Pancreas (tissue), 10 donors: ENCODE measurements at regions not wholly inside any gene's neighbourhood (a gene's known extent, or its start where the extent isn't known, plus 50 kb on each side); places are given as distances from the start of the nearest gene placed in this dataset.

ENCODE experiments used
- ATAC-seq, 4 donors: fragments of 200-7000 bp; cut with Tn5 transposase; one replicate each; pipeline versions ENCODE4 v1.8.0 to v1.9.1; 2020; ENCODE audit warnings: mild to moderate bottlenecking in 4 of 4, moderate library complexity in 4 of 4
- DNase-seq, 6 donors: peaks; one replicate each; pipeline ENCODE4 v3.0.0-alpha.2; 2020
- FAIRE-seq: peaks from 2 replicates; lab custom pipeline; 2012; peaks lifted over from hg19 to GRCh38; lab: Jason Lieb, UNC
- H3K27ac ChIP-seq, 4 donors: fragments of 200-600 bp; sonication (generic); 1 replicate in 3 of 4; 2 replicates in 1 of 4; pipeline versions ENCODE4 v1.5.0 to v1.8.0; 2020
- H3K27me3 ChIP-seq, 4 donors: fragments of 200-600 bp; one replicate each; pipeline ENCODE4 v1.8.0; 2021
- H3K36me3 ChIP-seq, 3 donors: fragments of 200-600 bp; sonication (generic) in 1 of 3; one replicate each; pipeline versions ENCODE4 v1.5.0 to v1.8.0; 2020 to 2021
- H3K4me1 ChIP-seq, 3 donors: fragments of 200-600 bp; one replicate each; pipeline ENCODE4 v1.8.0; 2021
- H3K4me3 ChIP-seq, 4 donors: fragments of 200-600 bp; sonication (generic) in 2 of 4; one replicate each; pipeline versions ENCODE4 v1.5.0 to v1.8.0; 2020 to 2021
- H3K9me3 ChIP-seq, 4 donors: fragments of 200-600 bp; one replicate each; pipeline ENCODE4 v1.8.0; 2021
- CTCF ChIP-seq, 4 donors: fragments of 200-600 bp; sonication (generic) in 3 of 4; IDR thresholded peaks; one replicate each; pipeline versions ENCODE4 v1.5.0 to v1.8.0; 2021; ENCODE audit warnings: antibody characterized with exemption in 4 of 4
- WGBS, 2 donors: extraction: QIAGEN DNeasy Blood & Tissue Kit; methylation state at CpG; one replicate each; pipeline ENCODE4 v1.1.7; 2013; 5-methylcytosine and 5-hydroxymethylcytosine counted together
- intact Hi-C, 3 donors: fragments of 100-400 bp; cut with DNase I; formaldehyde crosslinking; loops; one replicate each; pipeline versions ENCODE4 v1.11.1 to v1.14.2; 2022
- donor health status: healthy with polysubstance abuse.
- donor health status: DM: no; HTN: no; CAD: no; lungs with moderate emphysema.
- donor health status: DM: no; HTN: no; CAD: no.
- donor health status: control.
- donor health status: control.
- donor health status: Bipolar disorder and iron deficiency.
- donor health status: DM: yes; HTN: yes; CAD: no.
- donor health status: DM: no; HTN: no; CAD: no.
- donor health status: DM: no; HTN: no; CAD: no.
- donor health status: DM: yes; HTN: yes; CAD: no.

DNA sequence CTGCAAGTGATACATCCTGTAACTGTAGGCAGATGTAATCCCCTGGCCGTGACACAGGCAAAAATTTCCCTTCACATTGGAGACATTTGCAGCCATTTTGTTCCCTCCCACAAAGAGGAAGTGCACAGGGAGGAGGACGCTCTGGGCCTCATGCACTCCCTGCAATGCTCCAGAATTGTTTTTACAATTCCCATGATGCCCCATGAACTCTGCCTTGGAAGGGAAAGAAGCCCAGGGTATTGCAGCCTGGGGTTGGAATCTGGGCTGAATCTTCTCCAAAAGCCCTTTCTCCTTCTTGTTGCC, 491.7 kb downstream of the CCDC171 start:
- no peak overlapping the region for H3K4me3 ChIP-seq
- H3K9me3 ChIP-seq = no peaks in the 10 kb centered on the region
- no peak for DNase-seq
- TF ChIP-seq CTCF (IDR thresholded peaks at IDR 0.05) = no peak
- intact Hi-C loops = no loop called here
- H3K36me3 ChIP-seq = no peaks in the 10 kb centered on the region
- no peaks in the 10 kb centered on the region for H3K4me1 ChIP-seq
- 80 to 82% methylated on average over 2 of the region's 2 CpGs for WGBS, 2 donors
- H3K27me3 ChIP-seq = no peaks in the 10 kb centered on the region
- H3K27ac ChIP-seq = no peak overlapping the region
- FAIRE-seq = no peak
- no peak for ATAC-seq

- FAIRE-seq (no peak), DNase-seq (no peak), ATAC-seq (no peak)
- intact Hi-C loops = no loop called here
- Histone ChIP-seq H3K27ac (no peak overlapping the region), H3K4me3 (no peak overlapping the region), H3K4me1 (no peaks in the 10 kb centered on the region), H3K9me3 (no peaks in the 10 kb centered on the region), H3K36me3 (no peaks in the 10 kb centered on the region), H3K27me3 (no peaks in the 10 kb centered on the region)
- TF ChIP-seq CTCF (IDR thresholded peaks at IDR 0.05) = no peak
- WGBS, 2 donors = 93 to 97% methylated on average over 2 of the region's 2 CpGs
Observed at GRCh38 chr9:16045651-16046280, 492.9 kb downstream of the CCDC171 start.

DNA sequence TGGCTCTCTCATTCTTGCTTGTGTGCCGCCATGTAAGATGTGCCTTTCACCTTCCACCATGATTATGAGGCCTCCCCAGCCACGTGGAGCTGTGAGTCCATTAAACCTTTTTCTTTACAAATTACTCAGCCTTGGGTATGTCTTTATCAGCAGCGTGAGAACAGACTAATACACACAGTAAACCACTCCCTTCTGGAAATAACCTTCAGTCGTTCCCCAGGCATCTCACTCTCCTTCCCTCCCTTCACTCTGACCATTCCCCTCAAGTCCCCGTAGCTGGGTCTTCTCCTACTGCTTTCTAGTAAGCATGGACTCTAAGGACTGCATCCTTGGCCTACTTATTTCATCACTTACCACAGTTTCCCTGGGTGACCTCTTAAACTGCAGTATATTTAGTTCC, 493.9 kb downstream of the CCDC171 start:
- H3K4me1 ChIP-seq = no peaks in the 10 kb centered on the region
- FAIRE-seq (no peak), DNase-seq (no peak), ATAC-seq (no peak)
- H3K27me3 ChIP-seq = no peaks in the 10 kb centered on the region
- no peaks in the 10 kb centered on the region for H3K36me3 ChIP-seq
- no peak overlapping the region for H3K4me3 ChIP-seq
- intact Hi-C loops = no loop called here
- no peak overlapping the region for H3K27ac ChIP-seq
- WGBS, 2 donors = 48% methylated on average over 5 of the region's 5 CpGs
- H3K9me3 ChIP-seq = no peaks in the 10 kb centered on the region
- no peak for TF ChIP-seq CTCF (IDR thresholded peaks at IDR 0.05)

DNA sequence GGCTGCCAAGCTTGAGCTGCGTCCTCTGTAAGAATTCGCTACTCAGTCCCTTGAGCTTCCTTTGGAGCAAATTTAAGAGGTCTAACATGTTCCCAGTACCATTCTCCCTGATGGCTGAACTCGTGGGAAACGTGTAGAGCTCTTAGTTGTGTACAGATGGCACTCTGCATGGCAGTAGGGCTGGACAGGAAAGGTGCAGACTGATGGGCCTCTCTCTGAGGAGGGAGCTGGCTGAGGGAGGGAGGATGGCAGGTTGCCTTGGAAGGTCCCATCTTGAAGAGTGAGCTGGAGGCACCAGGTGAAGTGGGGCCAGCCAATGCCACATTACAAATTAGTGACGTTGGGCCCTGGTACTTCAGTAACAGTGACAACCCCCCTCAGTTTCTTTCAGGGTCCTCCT, 495.3 kb downstream of the CCDC171 start:
- Histone ChIP-seq H3K36me3 (no peaks in the 10 kb centered on the region), H3K27me3 (no peaks in the 10 kb centered on the region), H3K27ac (no peak overlapping the region), H3K4me3 (no peak overlapping the region), H3K4me1 (no peaks in the 10 kb centered on the region), H3K9me3 (no peaks in the 10 kb centered on the region)
- no peak for DNase-seq
- no peak for TF ChIP-seq CTCF (IDR thresholded peaks at IDR 0.05)
- ATAC-seq = no peak
- intact Hi-C loops = no loop called here
- 71 to 75% methylated on average over 5 of the region's 5 CpGs for WGBS, 2 donors
- FAIRE-seq = no peak

- intact Hi-C loops = no loop called here
- ATAC-seq (no peak), FAIRE-seq (no peak), DNase-seq (no peak)
- H3K36me3 ChIP-seq = no peaks in the 10 kb centered on the region
- H3K4me1 ChIP-seq = no peaks in the 10 kb centered on the region
- no peak for TF ChIP-seq CTCF (IDR thresholded peaks at IDR 0.05)
- WGBS, 2 donors = 77 to 83% methylated on average over 5 of the region's 5 CpGs
- H3K9me3 ChIP-seq = no peaks in the 10 kb centered on the region
- H3K4me3 ChIP-seq = no peak overlapping the region
- no peak overlapping the region for H3K27ac ChIP-seq
- no peaks in the 10 kb centered on the region for H3K27me3 ChIP-seq
Observed at GRCh38 chr9:16052146-16052545, 499.3 kb downstream of the CCDC171 start.
